GM13977 (cell line): ENCODE measurements at regions not wholly inside any gene's neighbourhood (a gene's known extent, or its start where the extent isn't known, plus 50 kb on each side); places are given as distances from the start of the nearest gene placed in this dataset.

Experiments used
- DNase-seq: peaks from one replicate; pipeline ENCODE4 v3.0.0; 2012; ENCODE audit warnings: low spot score
- in situ Hi-C: fragments of 300-500 bp; cut with MboI; formaldehyde crosslinking; loops from one replicate; pipeline ENCODE4 v1.12.0; 2022; ENCODE audit warnings: low sequenced_read_pairs, low pct_unique_long_range_greater_than_20kb, mixed read lengths, inconsistent platforms; ENCODE audit not compliant: unreplicated experiment
- TF ChIP-seq, protein P1 (sequence below): IDR thresholded peaks from 2 replicates; pipeline ENCODE4 v1.5.1; 2012; ENCODE audit warnings: mild to moderate bottlenecking, control low read depth; ENCODE audit not compliant: insufficient read depth; ENCODE audit errors: extremely low read depth, missing control alignments

DNA sequence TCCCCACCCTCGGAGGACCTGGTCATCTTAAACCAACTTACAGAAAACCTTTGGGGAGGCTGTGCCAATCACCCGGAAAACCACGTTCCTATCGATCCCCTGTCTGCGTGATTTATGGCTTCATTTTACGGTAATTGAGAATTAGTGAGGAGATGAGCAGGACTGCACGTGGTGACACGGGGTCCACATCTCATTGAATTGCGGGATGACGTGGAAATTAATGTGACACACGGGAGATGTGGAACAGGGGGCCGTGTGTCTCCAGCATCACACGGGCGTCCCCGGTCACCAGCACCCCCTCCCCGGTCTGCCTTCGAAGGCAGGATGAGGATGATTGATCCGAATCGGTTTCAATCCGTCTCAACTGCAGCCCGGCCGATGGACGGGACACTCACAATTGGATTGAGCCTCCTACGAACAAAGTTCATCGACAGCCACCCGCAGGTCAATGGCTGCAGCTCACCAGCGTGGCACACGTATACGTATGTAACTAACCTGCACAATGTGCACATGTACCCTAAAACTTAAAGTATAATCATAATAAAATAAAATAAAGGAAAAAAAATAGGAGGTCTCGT, 160.3 kb downstream of the SHOX start:
- in situ Hi-C loops = no loop called here
- TF ChIP-seq, protein P1, sequence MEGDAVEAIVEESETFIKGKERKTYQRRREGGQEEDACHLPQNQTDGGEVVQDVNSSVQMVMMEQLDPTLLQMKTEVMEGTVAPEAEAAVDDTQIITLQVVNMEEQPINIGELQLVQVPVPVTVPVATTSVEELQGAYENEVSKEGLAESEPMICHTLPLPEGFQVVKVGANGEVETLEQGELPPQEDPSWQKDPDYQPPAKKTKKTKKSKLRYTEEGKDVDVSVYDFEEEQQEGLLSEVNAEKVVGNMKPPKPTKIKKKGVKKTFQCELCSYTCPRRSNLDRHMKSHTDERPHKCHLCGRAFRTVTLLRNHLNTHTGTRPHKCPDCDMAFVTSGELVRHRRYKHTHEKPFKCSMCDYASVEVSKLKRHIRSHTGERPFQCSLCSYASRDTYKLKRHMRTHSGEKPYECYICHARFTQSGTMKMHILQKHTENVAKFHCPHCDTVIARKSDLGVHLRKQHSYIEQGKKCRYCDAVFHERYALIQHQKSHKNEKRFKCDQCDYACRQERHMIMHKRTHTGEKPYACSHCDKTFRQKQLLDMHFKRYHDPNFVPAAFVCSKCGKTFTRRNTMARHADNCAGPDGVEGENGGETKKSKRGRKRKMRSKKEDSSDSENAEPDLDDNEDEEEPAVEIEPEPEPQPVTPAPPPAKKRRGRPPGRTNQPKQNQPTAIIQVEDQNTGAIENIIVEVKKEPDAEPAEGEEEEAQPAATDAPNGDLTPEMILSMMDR = no peak
- DNase-seq = no peak

DNA sequence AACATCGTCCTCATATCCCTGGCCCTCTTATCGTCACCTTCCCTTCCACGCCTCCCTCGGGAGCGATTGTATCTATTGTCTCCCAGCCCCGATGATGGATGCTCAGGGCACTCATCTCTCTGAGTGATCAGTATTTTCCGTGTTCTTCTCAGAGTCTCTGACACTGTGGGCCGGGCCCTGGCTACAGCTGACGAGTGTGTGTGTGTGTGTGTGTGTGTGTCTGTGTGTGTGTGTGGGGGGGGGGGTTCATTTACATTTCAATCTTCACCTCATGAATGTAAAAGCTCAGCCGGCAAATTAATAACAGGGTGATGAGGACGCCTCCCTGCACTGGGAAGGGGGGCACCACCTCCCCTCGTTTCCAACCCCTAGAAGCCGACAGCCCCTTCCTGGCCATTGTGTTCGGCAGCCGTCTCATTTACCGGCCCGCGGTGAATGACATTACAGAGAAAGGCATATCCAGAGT, 159.5 kb downstream of the SHOX start:
- in situ Hi-C loops = no loop called here

DNA sequence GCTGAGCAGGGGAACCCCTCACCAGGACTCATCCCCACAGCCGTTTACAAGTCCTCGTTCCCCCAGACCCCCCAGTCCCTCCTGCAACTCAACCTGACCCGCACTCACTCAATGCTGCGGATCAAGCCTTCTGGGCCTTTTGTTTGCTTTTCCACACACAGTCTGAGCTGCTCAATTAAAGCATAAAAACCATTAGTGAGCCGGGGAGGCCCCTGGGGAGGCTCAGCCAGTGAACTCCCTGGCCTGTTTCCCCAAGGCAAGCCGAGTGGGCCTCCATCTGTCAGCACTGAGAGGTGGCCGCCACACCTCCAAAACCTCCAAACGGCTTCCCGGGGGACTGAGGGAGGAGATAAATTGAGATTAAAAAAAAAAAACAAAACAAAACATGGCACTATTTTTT, 158.5 kb downstream of the SHOX start:
- DNase-seq = no peak
- TF ChIP-seq, protein P1 = no peak
- in situ Hi-C loops = no loop called here

More for the DNA sequence above, 159.5 kb downstream of the SHOX start:
- TF ChIP-seq, protein P1 = no peak
- DNase-seq = no peak

DNA sequence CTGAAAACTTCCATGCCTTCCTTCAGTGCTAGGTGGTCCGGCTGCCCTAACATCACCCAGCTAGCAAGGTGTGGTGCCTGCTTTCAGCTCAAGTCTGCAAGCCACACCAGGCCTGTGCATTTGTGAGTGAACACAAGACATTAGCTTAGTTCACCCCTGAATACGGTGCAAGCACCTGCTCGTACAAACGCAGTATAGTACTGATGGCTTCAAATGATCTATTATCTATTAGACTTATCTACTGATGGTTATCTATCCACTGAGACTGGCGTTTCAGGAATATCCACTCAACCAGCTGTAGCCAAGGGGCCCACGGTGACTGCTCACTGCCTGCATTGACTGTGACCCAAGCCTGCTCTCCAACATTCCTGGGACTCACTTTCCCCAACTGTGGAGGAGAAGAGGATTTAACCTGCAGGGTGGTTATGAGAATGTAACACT, 155.9 kb downstream of the SHOX start:
- no peak for DNase-seq
- in situ Hi-C loops = no loop called here
- TF ChIP-seq, protein P1 = no peak

DNA sequence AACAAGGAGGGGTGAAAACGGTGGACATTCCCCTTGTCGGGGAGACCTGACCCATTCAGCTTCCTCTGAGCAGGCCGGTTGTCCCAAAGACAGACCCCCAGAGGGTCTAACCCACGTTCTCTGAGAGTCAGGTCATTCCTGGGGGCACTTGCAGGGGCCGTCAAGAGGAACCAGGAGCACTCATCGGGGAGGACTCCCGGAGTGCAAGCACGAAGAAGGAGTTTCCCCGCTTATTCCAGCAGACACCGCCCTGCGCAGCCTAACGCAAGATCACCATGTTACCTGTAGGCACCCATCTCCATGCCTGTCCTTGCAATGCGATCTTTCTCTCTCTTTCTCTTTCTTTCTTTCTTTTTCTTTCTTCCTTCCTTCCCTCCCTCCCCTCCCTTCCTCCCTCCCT, 154.2 kb downstream of the SHOX start:
- no peak for DNase-seq
- in situ Hi-C loops = no loop called here
- TF ChIP-seq, protein P1 = no peak

DNA sequence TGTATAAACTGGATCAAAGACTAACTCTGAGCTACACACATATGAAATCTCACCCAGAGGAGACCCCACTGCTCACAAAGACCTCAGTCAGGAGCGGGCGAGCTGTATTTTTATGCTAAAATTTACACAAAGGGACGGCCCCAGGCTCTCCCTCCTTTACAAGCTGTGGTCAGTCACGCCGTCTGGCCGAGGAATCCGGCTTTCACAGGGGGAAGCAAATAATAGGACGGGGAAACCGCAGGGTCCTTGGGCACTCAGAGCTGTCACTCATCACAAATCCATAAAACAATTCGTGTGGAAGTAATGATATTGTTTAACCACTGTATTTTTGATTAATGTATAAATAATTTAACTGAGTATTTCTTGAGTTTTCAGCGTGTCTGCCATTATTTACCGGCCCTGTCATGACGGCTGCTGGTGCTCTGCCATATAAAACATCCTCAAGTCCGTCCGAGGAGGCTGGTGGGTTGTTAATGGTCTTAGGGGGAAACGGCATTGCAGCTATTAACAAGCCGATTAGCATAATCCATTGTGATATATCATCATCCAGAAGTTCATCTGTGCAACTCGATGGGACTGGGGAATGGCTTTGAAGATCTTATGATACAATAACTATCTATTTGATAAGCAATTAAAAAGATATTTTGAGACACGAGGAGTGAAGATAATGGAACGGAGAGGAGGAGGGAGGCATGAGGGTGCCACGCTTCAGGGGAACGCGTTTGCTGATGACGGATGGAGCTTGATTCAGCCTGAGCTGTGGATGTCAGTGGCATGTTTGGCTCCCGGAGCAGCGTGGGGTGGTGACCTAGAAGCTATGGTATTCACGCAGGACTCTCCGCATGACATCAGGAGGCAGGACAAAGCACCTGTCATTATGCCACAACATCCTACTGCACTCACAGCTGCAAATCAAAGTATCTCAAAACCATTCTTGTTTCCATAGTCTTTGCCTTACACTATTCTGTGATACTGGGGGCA, 150.9 kb downstream of the SHOX start:
- in situ Hi-C loops = no loop called here
- TF ChIP-seq, protein P1 = no peak
- no peak for DNase-seq
